ENCODE measurements at regions not wholly inside any gene's neighbourhood (a gene's known extent, or its start where the extent isn't known, plus 50 kb on each side); places are given as distances from the start of the nearest gene placed in this dataset.
"Not testable (repeated sequence)": the region's sequence is repeated elsewhere in the genome, so short reads cannot be mapped to it uniquely, and the experiment has no call there.

GRCh38 chr20:26373066-26373465, 676.4 kb upstream of the ZNF337 start:
- WGBS, 3 donors, result 74 to 78% (median 76%) methylated on average over 3 of the region's 3 CpGs
- H3K27ac ChIP-seq; H3K27me3 ChIP-seq (ENCODE audit: insufficient read depth in 3 of 3, low read length in 2 of 3); ATAC-seq; H3K9me3 ChIP-seq; H3K4me3 ChIP-seq; intact Hi-C loops (cut with DNase I); H3K36me3 ChIP-seq (ENCODE audit: insufficient read depth in 1 of 2, low read depth in 1 of 2); H3K4me1 ChIP-seq; DNase-seq: not testable (repeated sequence)

- DNase-seq (no peak), ATAC-seq (no peak)
- TF ChIP-seq CTCF (IDR thresholded peaks at IDR 0.05), result no peak
- Histone ChIP-seq H3K36me3 (ENCODE audit: insufficient read depth in 1 of 2, low read depth in 1 of 2) (no peaks in the 10 kb centered on the region), H3K4me3 (no peak overlapping the region), H3K4me1 (no peaks in the 10 kb centered on the region), H3K27me3 (ENCODE audit: insufficient read depth in 3 of 3, low read length in 2 of 3) (no peaks in the 10 kb centered on the region), H3K9me3 (no peaks in the 10 kb centered on the region), H3K27ac (no peak overlapping the region)
- 61 to 70% (median 66%) methylated on average over 2 of the region's 2 CpGs for WGBS, 3 donors
- intact Hi-C loops (cut with DNase I), result no loop called here
Measured at GRCh38 chr20:26354511-26354910, 657.9 kb upstream of the ZNF337 start.

GRCh38 chr20:26347396-26347795, 650.7 kb upstream of the ZNF337 start:
- H3K9me3 ChIP-seq, result no peaks in the 10 kb centered on the region
- 86 to 93% (median 89%) methylated on average over 4 of the region's 4 CpGs for WGBS, 3 donors
- H3K27ac ChIP-seq, result no peak overlapping the region
- no peaks in the 10 kb centered on the region for H3K36me3 ChIP-seq (ENCODE audit: insufficient read depth in 1 of 2, low read depth in 1 of 2)
- no peaks in the 10 kb centered on the region for H3K27me3 ChIP-seq (ENCODE audit: insufficient read depth in 3 of 3, low read length in 2 of 3)
- intact Hi-C loops (cut with DNase I), result no loop called here
- ATAC-seq (no peak), DNase-seq (no peak)
- no peak overlapping the region for H3K4me3 ChIP-seq
- H3K4me1 ChIP-seq, result no peaks in the 10 kb centered on the region
- TF ChIP-seq CTCF (IDR thresholded peaks at IDR 0.05), result no peak

GRCh38 chr20:26340460-26341065, 643.9 kb upstream of the ZNF337 start:
- H3K9me3 ChIP-seq; H3K36me3 ChIP-seq (ENCODE audit: insufficient read depth in 1 of 2, low read depth in 1 of 2); H3K27ac ChIP-seq; intact Hi-C loops (cut with DNase I); H3K27me3 ChIP-seq (ENCODE audit: insufficient read depth in 3 of 3, low read length in 2 of 3); ATAC-seq; H3K4me1 ChIP-seq; H3K4me3 ChIP-seq; DNase-seq: not testable (repeated sequence)
- 92 to 94% (median 93%) methylated on average over 6 of the region's 6 CpGs for WGBS, 3 donors

- 79 to 89% (median 84%) methylated on average over 5 of the region's 5 CpGs for WGBS, 3 donors
- intact Hi-C loops (cut with DNase I), result no loop called here
- TF ChIP-seq CTCF (IDR thresholded peaks at IDR 0.05), result no peak
Measured at GRCh38 chr20:26324177-26324576, 627.5 kb upstream of the ZNF337 start.

GRCh38 chr20:26315054-26315453, 618.4 kb upstream of the ZNF337 start:
- Histone ChIP-seq H3K9me3 (no peaks in the 10 kb centered on the region), H3K27me3 (ENCODE audit: insufficient read depth in 3 of 3, low read length in 2 of 3) (no peaks in the 10 kb centered on the region), H3K4me3 (no peak overlapping the region), H3K4me1 (no peaks in the 10 kb centered on the region), H3K27ac (no peak overlapping the region), H3K36me3 (ENCODE audit: insufficient read depth in 1 of 2, low read depth in 1 of 2) (no peaks in the 10 kb centered on the region)
- intact Hi-C loops (cut with DNase I), result no loop called here
- TF ChIP-seq CTCF (IDR thresholded peaks at IDR 0.05), result no peak
- 85 to 86% (median 85%) methylated on average over 6 of the region's 6 CpGs for WGBS, 3 donors
- DNase-seq (no peak), ATAC-seq (no peak)

More at GRCh38 chr20:26324177-26324576, 627.5 kb upstream of the ZNF337 start:
- Histone ChIP-seq H3K36me3 (ENCODE audit: insufficient read depth in 1 of 2, low read depth in 1 of 2) (no peaks in the 10 kb centered on the region), H3K27ac (no peak overlapping the region), H3K27me3 (ENCODE audit: insufficient read depth in 3 of 3, low read length in 2 of 3) (no peaks in the 10 kb centered on the region), H3K4me1 (no peaks in the 10 kb centered on the region), H3K4me3 (no peak overlapping the region), H3K9me3 (no peaks in the 10 kb centered on the region)
- ATAC-seq, result no peak
- no peak for DNase-seq

- ATAC-seq; H3K27me3 ChIP-seq (ENCODE audit: insufficient read depth in 3 of 3, low read length in 2 of 3); H3K27ac ChIP-seq; H3K4me3 ChIP-seq; H3K36me3 ChIP-seq (ENCODE audit: insufficient read depth in 1 of 2, low read depth in 1 of 2); DNase-seq; H3K9me3 ChIP-seq; H3K4me1 ChIP-seq; intact Hi-C loops (cut with DNase I): not testable (repeated sequence)
- 88 to 93% (median 91%) methylated on average over 3 of the region's 3 CpGs for WGBS, 3 donors
Measured at GRCh38 chr20:26309720-26310119, 613.1 kb upstream of the ZNF337 start.
